K562 (cell line): ENCODE measurements at regions not wholly inside any gene's neighbourhood (a gene's known extent, or its start where the extent isn't known, plus 50 kb on each side); places are given as distances from the start of the nearest gene placed in this dataset.

ENCODE experiments used
- GATA2 ChIP-seq: sonication (generic); formaldehyde crosslinking; IDR thresholded peaks from 2 replicates; pipeline ENCODE4 v1.4.0; 2020; ENCODE audit warnings: mild to moderate bottlenecking, missing genetic modification reagents
- SUPT5H ChIP-seq: fragments of 450-650 bp; IDR thresholded peaks from 2 replicates; pipeline ENCODE4 v1.6.1; 2016
- TEAD1 ChIP-seq, 2 experiments: fragments of 450-650 bp in 1 of 2; sonication (generic) in 1 of 2; formaldehyde crosslinking; IDR thresholded peaks; 2 replicates each; pipeline versions ENCODE4 v1.4.0 to v1.8.0; 2020 to 2022; ENCODE audit warnings: mild to moderate bottlenecking in 2 of 2, missing genetic modification reagents in 1 of 2
- USF2 ChIP-seq: sonication (generic); formaldehyde crosslinking; IDR thresholded peaks from 2 replicates; pipeline ENCODE4 v1.5.0; 2020; ENCODE audit warnings: missing genetic modification reagents

- no peak for TF ChIP-seq USF2 (CRISPR knock-in tag)
- TF ChIP-seq GATA2 (CRISPR knock-in tag) = no peak
- TF ChIP-seq SUPT5H = no peak
- TF ChIP-seq TEAD1 (CRISPR knock-in tag; IDR thresholded peaks at IDR 0.05) = no peak
Measured at GRCh38 chr1:157412308-157412707, 140.0 kb downstream of the FCRL5 start.
